HG02884 (cell line): ENCODE measurements at regions not wholly inside any gene's neighbourhood (a gene's known extent, or its start where the extent isn't known, plus 50 kb on each side); places are given as distances from the start of the nearest gene placed in this dataset.
A peak's percentile ranks its signal among the peaks of the same experiment; 100 is the strongest.

Experiments used
- ATAC-seq: cut with Tn5 transposase; IDR thresholded peaks from one replicate; pipeline ENCODE4 v1.9.1; 2021; ENCODE audit warnings: mild to moderate bottlenecking, moderate library complexity; ENCODE audit not compliant: unreplicated experiment

DNA sequence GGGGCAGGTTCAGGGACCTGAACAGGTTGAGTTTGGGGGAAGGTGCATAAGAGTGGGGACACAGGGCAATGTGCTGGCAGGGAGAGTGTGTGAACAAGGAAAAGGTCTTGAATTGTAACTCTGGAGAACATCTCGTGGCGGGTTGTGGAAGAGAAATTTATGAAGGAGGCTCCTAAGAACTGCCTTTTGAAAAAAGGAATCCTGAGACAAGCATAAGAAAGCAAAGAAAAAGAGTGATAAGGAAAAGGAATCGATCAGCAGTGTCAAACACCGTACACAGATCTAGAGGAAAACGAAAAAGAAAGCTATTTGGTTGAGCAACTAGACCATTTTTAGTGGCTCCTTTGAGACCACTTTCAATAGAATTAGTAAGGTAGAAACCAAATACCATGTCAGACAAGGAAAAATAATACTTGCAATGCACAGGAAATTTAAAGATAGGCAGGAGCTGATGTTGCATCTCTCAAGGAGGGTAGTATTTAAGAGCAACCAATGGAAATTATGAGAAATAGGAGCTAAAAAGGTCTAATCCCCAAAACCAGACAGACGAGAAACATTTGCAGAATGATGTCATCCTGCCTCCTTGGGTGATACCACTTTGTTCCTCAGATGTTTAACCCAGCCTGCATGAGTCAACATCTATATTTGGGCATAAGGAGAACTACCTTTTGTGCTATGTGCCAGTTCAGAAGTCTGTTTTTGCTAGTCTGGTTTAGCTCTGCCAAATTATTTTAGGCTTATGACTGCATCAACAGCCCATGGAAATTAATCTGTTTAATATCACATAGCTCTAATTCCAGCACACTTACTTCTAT is 64.5 kb upstream of the STK38L start:
- ATAC-seq: peak; percentile 82

DNA sequence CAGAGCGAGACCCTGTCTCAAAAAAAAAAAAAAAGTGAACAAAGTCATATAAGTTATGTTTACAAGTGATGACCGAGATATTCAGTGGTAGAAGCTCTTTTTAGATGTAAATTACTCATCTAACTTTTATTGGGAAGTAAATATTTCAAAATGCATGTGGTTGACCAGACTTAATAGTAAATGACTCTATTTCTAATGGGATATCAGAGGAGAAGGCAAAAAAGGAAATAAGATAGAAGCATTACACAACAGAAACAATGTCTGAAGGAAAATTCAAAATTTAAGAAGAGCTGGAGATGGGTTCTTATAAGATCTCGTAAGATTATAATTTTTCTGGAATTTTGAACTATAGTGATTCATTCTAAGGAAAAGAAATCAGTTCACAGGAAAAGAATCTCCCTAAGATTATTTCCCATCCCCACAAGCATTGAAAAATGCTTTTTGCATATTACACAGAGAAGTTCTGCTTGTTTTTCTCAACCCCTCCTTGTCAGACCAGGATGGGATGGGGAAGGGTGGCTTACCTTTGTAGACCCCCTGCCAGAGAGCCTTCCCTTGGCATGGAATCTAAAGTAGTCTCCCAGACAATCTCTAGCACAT is 63.1 kb upstream of the STK38L start:
- ATAC-seq: no peak

DNA sequence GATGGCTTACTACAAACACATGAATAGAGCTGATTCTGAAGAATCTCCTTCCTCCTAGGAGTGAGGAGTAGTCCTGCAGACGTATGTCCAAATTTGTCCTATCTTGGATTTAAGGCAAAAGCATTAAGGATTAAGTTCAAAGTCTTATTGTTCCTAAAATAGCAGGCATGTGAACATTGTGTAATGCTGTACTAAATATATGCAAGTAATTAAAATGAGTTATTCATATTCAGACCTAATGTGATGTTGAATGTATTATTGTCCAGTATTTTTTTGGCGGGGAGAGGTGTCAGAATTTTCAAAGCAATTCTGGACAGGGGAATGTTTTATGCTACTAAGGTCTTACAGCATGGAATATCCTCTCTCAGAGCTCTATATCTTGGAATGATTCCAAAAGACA is 60.7 kb upstream of the STK38L start:
- no peak for ATAC-seq

DNA sequence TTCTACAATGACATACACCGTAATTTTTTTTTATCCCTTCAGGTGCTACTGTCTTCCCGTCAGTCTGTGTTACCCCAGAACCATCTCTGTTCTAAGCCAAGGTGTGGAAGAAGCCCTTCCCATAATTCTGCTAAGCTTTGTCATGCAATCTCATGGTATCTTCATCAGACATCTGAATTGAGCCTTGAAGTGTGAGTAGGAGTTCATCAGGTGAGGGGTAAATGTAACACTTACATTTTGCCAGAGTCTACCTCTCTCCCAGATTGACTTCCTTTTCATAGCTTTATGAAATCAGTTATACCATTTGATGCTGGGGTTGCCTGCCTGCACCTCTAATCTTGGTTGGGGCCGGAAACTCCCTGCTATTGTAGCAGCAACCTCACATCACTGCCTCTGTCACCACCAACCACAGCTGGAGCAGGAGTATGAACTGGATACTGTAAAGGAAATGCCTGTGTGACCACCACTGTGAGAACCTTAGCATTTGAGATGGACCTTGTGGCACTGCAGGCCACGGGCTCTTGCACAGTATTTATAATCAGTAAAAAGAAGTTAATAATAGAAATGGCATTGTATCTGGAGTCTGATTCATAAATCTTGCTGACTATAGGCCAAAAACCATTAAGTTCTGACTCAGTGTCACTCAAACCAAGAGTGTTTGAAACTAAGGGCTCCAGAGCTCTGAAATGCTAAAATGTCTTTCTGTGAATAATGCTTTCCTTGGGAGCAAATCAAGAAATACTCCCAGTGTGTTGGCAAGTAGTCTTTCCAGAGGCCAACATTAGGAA is 58.7 kb upstream of the STK38L start:
- ATAC-seq: peak; percentile 84

DNA sequence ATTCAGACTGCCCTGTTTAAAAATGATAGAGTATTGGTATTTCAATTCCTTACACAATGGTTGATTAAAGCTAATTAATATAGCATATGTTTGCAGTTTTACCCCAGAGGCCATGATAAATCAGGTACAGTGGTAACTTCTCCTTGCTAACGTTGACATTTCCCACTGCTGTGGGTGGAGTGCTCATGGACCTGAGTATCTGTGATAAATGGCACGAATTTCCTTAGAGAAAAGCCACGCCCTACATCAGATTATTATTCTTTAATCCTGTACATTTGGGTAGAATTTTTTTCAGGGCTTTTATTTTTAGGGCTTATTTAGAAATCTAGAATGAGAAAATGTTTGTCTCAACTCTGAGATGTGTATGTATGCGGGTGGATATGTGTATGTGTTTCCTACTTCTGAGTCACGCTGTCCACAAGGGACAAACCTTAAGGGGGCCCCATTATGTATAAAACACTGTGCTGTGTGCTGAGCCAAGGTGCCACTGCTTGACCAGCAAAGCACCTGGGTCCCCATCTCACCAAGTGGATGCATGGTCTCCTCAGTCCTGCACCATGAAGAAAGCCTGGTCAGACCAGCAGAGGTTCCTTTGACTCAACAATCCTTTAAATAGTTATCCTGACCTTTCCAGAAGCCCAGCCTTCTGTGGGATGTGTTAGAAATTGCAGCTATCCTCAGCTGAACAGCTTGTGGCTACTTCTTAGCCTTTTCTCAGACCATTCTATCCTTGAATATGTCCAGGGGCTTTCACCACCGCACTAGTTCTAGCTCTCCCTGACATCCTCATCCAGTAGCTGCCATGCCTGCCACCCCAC is 57.9 kb upstream of the STK38L start:
- no peak for ATAC-seq

DNA sequence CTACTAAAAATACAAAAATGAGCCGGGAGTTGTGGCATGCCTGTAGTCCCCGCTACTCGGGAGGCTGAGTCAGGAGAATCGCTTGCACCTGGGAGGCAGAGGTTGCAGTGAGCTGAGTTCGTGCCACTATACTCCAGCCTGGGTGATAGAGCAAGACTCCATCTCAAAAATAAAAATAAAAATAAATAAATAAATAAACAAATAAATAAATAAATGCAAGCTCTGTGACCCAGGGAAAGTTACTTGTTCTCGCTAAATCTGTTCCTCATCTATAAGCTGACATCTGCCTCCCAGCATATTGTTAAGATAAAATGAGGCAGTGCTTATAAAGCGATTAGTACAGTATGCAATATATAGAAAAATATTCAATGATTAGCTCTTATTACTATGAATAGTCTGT is 56.4 kb upstream of the STK38L start:
- no peak for ATAC-seq

DNA sequence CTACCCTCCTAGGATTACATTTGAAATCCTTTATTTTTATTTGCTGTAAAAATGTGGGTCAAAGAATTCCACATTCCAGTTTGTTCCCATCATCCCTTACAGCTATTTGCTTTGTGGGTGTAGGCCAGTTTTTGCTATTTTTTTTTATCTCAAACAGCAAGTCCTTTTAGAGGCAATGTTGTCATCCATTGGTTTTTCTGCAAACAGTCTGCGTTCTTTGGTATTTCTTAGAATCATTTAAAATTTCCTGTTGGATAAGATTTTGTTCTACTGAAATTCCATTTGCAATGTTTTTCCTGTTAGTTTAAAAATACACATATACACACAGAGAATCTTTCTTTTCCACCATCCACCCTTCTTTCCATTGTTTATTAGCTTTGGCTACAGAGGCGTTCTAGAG is 53.3 kb upstream of the STK38L start:
- no peak for ATAC-seq

DNA sequence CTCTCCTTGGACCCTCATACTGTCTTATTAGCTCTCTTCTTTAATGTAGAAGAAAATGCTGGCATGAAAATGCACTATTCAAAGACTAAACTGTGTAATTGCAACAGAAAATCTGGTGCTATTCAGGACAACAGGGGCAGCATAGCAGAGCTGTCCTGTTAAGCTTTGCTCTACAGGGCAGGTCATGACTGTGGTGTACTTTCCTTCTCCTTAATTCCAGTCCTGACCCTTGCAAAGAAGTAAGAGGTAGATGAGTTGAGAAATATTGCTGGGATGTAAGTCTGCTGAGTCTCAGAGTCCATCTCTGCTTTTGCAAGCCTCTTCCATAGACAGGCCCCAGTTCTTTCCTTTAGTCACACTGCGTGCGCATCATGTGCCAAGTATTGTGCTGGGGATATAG is 52.6 kb upstream of the STK38L start:
- no peak for ATAC-seq

DNA sequence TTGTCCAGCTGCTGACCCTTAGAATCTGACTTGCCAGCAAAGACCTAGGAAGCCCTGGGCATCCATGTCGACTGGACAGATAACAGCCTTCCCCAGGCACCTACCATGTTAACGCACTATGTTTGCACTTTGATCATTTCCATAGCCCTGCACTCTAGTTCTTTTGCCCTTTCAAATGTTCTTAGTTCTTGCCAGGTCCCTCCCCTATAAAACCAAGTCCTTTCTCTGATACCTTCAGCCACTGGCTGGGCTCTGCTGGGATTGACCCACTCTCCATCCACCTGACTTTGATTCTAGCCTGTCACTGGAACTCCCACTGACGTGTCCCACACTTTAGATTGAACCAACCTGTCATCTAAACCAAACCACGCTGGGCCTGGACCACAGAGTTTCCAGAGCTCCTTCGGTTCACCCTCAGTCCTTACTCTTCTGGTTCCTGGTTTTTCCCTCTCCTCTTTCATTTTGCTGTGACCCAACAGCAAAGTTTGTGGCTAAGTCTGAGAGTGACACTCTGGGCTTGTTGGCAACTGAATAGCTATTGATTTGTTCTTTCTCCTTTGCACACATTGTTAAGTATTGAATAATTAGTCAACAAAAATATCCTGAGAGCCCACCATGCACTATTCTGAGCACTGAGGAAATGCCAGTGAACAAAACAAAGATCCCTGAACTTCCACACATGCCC is 51.8 kb upstream of the STK38L start:
- ATAC-seq: no peak

DNA sequence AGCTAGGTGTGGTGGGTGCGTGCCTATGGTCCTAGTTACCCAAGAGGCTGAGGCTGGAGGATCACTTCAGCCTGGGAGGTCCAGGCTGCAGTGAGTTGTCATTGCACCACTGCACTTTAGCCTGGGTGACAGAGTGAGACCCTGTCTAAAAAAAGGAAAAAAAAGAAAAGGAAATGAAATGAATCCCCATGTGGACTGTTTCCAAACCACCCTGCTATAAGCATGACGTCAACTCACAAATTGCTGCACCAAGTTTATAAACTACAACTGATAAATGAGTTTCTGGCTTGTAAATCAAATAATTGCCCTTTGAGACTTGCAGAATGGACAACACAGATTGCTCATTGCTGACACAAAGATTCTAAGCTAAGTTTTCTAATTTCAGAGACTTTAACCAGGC is 51.0 kb upstream of the STK38L start:
- ATAC-seq: no peak

DNA sequence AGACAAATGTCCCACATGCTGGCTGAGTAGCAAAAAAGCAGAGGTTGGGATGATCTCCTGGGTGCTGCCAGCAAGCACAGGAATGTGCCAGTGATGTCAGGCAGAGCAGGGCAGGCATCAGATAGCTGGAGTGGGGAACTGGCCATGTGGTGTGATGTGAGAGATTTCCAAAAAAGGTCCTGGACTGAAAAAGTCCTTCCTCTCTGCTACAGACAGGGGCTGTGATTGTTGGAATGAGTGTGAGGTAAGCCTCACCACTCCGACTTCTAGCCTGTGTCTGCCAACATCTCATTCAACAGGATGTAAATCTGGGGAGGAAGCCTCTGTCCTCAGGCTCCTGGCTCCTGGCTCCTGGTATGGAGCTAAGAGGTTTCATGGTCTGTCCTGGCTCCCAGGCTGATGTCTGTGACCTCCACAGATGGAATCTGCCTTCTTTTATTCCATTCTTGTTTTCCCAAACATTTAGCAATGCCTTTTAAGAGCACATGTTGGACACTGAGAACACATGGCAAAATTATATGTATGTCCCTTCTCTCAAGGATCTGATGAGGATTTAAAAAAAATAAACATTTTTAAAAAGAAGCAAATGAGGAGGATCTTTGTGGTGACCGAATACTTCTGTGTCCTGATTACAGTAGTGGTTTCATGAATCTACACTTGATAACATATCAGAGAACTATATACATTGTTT is 50.1 kb upstream of the STK38L start:
- ATAC-seq: no peak
